PFSK-1 (cell line): ENCODE measurements at regions not wholly inside any gene's neighbourhood (a gene's known extent, or its start where the extent isn't known, plus 50 kb on each side); places are given as distances from the start of the nearest gene placed in this dataset.

Experiments
- FOXP2 ChIP-seq: optimal IDR thresholded peaks from 2 replicates; pipeline ENCODE3; 2011; ENCODE audit warnings: borderline replicate concordance, control low read depth, inconsistent platforms; ENCODE audit not compliant: insufficient read depth; ENCODE audit errors: extremely low read length, extremely low read depth
- POLR2AphosphoS5 ChIP-seq: IDR thresholded peaks from 2 replicates; pipeline ENCODE4 v1.6.1; 2012; ENCODE audit warnings: low read depth, mild to moderate bottlenecking, control low read depth, low read length, moderate library complexity
- SIN3A ChIP-seq: IDR thresholded peaks from 2 replicates; pipeline ENCODE4 v1.6.1; 2012; ENCODE audit warnings: mild to moderate bottlenecking, low read length, moderate library complexity, borderline replicate concordance; ENCODE audit not compliant: insufficient read depth
- TAF1 ChIP-seq: IDR thresholded peaks from 2 replicates; pipeline ENCODE4 v1.6.1; 2012; ENCODE audit warnings: low read length, control low read depth, borderline replicate concordance; ENCODE audit not compliant: insufficient read depth
- TF ChIP-seq, protein P1 (sequence below), 2 experiments: IDR thresholded peaks; 2 replicates each; pipeline versions ENCODE4 v1.6.1 to v1.8.0; 2011 to 2012; ENCODE audit warnings: low read depth in 2 of 2, low read length in 2 of 2, control low read depth in 1 of 2, inconsistent platforms in 1 of 2, mild to moderate bottlenecking in 1 of 2, moderate library complexity in 1 of 2; ENCODE audit not compliant: insufficient read depth in 1 of 2

DNA sequence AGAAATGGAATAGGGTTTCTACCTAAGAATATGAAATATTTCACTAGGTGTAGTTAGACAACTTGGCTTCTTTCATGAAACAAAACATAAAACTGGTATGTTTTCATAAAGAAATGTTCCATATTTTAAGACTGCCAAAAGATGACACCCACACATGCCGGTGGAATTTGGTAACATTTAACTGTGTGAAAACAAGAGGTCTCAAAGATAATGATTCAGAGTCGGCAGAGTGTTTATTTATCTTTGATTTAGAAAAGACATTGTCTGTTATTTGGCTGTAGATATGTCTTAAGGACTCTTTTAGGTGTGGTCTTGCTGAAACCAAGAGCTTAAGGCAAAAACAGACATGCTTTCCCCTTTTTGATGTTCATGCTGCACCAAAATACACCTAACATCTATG lies 63.5 kb upstream of the FN1 start:
- no peak for TF ChIP-seq TAF1
- no peak for TF ChIP-seq POLR2AphosphoS5
- TF ChIP-seq FOXP2: no peak
- TF ChIP-seq SIN3A: no peak
- TF ChIP-seq, protein P1, sequence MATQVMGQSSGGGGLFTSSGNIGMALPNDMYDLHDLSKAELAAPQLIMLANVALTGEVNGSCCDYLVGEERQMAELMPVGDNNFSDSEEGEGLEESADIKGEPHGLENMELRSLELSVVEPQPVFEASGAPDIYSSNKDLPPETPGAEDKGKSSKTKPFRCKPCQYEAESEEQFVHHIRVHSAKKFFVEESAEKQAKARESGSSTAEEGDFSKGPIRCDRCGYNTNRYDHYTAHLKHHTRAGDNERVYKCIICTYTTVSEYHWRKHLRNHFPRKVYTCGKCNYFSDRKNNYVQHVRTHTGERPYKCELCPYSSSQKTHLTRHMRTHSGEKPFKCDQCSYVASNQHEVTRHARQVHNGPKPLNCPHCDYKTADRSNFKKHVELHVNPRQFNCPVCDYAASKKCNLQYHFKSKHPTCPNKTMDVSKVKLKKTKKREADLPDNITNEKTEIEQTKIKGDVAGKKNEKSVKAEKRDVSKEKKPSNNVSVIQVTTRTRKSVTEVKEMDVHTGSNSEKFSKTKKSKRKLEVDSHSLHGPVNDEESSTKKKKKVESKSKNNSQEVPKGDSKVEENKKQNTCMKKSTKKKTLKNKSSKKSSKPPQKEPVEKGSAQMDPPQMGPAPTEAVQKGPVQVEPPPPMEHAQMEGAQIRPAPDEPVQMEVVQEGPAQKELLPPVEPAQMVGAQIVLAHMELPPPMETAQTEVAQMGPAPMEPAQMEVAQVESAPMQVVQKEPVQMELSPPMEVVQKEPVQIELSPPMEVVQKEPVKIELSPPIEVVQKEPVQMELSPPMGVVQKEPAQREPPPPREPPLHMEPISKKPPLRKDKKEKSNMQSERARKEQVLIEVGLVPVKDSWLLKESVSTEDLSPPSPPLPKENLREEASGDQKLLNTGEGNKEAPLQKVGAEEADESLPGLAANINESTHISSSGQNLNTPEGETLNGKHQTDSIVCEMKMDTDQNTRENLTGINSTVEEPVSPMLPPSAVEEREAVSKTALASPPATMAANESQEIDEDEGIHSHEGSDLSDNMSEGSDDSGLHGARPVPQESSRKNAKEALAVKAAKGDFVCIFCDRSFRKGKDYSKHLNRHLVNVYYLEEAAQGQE (IDR thresholded peaks at IDR 0.05; ENCODE audit: insufficient read depth in 1 of 2, low read depth in 2 of 2, low read length in 2 of 2): no peak

DNA sequence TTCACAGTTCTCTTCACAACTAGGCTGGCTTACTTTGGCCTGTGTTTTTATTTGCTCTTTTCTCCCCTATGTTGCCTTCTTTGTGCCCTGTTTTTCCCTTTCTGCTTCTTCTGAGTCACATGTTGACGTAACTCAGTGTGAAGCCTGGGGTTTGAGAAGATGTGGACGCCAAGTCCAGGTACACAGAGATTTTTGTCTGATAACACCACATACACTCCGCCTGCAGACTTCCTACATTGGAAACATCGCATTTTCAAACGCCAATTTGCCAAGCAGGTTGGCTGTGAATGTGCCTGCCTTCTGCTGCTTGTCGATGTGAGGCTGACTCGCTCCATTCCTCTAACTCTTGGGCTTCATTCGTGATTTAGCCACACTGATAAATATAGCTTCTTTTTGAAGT lies 62.6 kb upstream of the FN1 start:
- TF ChIP-seq TAF1 (no peak), SIN3A (no peak), POLR2AphosphoS5 (no peak)
- TF ChIP-seq, protein P1 (IDR thresholded peaks at IDR 0.05; ENCODE audit: insufficient read depth in 1 of 2, low read depth in 2 of 2, low read length in 2 of 2): no peak

DNA sequence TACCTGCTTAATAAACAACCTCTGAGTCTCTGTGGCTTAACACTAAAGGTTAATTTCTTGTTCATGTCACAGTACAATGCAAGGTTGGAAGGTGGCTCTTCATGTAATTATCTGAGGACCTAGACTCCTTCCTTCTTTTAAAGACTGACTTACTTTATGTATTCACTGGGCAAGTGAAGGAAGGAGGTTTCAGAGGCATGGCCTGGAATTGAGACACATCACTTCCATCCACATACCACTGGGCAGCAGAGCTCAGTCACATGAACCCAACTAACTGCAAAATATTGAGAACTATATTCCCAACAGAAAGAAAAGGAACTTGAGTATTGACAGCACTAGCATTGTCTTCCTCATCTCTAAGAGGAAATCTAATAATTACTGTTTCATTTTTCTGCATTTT lies 57.5 kb upstream of the FN1 start:
- no peak for TF ChIP-seq POLR2AphosphoS5
- no peak for TF ChIP-seq TAF1
- TF ChIP-seq SIN3A: no peak
- TF ChIP-seq, protein P1 (IDR thresholded peaks at IDR 0.05; ENCODE audit: insufficient read depth in 1 of 2, low read depth in 2 of 2, low read length in 2 of 2): no peak
- no peak for TF ChIP-seq FOXP2

DNA sequence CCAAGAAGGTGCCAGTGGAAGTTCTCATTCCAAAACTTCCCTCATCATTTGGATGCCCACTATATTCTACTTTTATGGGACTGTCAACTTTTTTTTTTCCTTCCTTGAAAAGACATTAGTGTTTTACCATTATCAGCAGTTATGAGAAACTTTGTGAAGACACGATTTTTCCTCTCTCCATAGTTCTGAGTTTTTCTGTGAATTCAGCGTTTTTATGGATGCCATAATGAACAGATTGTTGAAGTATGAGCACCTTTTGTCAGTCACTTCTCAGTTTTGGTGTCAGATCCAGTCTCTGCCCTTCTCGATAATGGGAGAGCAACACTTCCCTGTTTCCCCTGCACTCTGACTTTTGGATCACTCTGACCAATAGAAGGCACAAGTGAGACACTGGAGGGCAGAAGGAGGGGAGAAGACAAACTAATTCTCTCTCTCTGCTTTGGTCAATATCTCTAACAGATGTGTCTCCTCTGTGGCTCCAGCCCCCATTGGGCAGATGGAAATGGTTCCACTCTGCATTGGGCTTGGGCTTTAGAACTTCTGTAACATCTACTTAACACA lies 53.5 kb upstream of the FN1 start:
- TF ChIP-seq TAF1: no peak
- TF ChIP-seq POLR2AphosphoS5: no peak
- TF ChIP-seq SIN3A: no peak
- TF ChIP-seq, protein P1 (IDR thresholded peaks at IDR 0.05; ENCODE audit: insufficient read depth in 1 of 2, low read depth in 2 of 2, low read length in 2 of 2): no peak
- TF ChIP-seq FOXP2: no peak

DNA sequence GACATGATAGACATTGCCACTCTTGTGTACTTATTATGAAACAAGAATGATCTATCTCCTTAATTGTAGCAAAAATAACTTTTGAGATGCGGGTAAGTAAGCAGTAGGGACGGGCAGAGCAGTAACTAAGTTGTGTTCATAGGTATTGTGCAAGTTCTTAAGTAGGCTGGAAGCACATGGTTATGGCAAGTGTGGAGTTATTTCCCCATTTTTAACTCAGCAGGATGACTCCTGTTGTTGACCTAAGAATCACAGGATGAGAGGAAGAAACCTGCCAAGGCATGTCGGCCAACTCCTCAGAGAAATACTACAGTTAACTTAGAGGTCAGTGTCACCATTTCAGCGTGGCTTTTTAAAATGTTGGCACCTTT lies 51.1 kb upstream of the FN1 start:
- TF ChIP-seq SIN3A: no peak
- TF ChIP-seq POLR2AphosphoS5: no peak
- no peak for TF ChIP-seq FOXP2
- no peak for TF ChIP-seq TAF1
- TF ChIP-seq, protein P1 (IDR thresholded peaks at IDR 0.05; ENCODE audit: insufficient read depth in 1 of 2, low read depth in 2 of 2, low read length in 2 of 2): no peak
